Panc1 (cell line): ENCODE measurements at regions not wholly inside any gene's neighbourhood (a gene's known extent, or its start where the extent isn't known, plus 50 kb on each side); places are given as distances from the start of the nearest gene placed in this dataset.

Experiments used
- ATAC-seq: fragments of 200-7000 bp; cut with Tn5 transposase; 2 replicates; pipeline ENCODE4 v1.9.1; 2020; ENCODE audit warnings: mild to moderate bottlenecking, moderate library complexity
- BruUV-seq: library from RNA; stranded (reverse); fragments of 400-500 nt; replicated peaks from 2 replicates; lab custom pipeline; 2021; lab: Mats Ljungman, UMichigan
- CTCF ChIA-PET: fragments of 300-600 bp; sonication (Branson Sonifier 250); formaldehyde crosslinking; loops from one replicate; lab custom pipeline; 2022; ENCODE audit warnings: antibody characterized with exemption; lab: Charles Lee
- POLR2A ChIA-PET: fragments of 300-600 bp; sonication (Branson Sonifier 250); formaldehyde crosslinking; loops from one replicate; lab custom pipeline; 2022; ENCODE audit warnings: antibody characterized with exemption; lab: Charles Lee
- DNase-seq: peaks from one replicate; pipeline ENCODE4 v3.0.0-alpha.2; 2010; ENCODE audit warnings: low read depth, low spot score
- H3K27ac ChIP-seq: 2 replicates; pipeline ENCODE4 v1.5.1; 2011; ENCODE audit warnings: mild to moderate bottlenecking, low read length, inconsistent platforms
- H3K27me3 ChIP-seq: fragments of 200-500 bp; sonication (Bioruptor generic); 2 replicates; pipeline ENCODE4 v1.6.0; 2014; ENCODE audit warnings: low read length, inconsistent platforms; ENCODE audit not compliant: control insufficient read depth, insufficient read depth
- H3K36me3 ChIP-seq: fragments of 200-500 bp; sonication (Bioruptor generic); 2 replicates; pipeline ENCODE4 v1.5.1; 2014; ENCODE audit warnings: inconsistent platforms, mild to moderate bottlenecking, low read length, moderate library complexity; ENCODE audit not compliant: control insufficient read depth, insufficient read depth
- H3K4me1 ChIP-seq: 2 replicates; pipeline ENCODE4 v1.5.1; 2011; ENCODE audit warnings: inconsistent platforms, mild to moderate bottlenecking, low read length, moderate library complexity; ENCODE audit not compliant: control insufficient read depth, insufficient read depth
- H3K4me3 ChIP-seq, 2 experiments: 2 replicates each; pipeline ENCODE4 v1.5.1; 2011 to 2012; ENCODE audit warnings: low read depth in 2 of 2, low read length in 2 of 2, mild to moderate bottlenecking in 2 of 2, inconsistent platforms in 1 of 2, moderate library complexity in 1 of 2
- H3K9me3 ChIP-seq: fragments of 200-500 bp; sonication (Bioruptor generic); 2 replicates; pipeline ENCODE4 v1.5.1; 2014; ENCODE audit warnings: low read depth, mild to moderate bottlenecking, inconsistent platforms, low read length, moderate library complexity; ENCODE audit not compliant: control insufficient read depth, insufficient read depth
- POLR2AphosphoS5 ChIP-seq: IDR thresholded peaks from 2 replicates; pipeline ENCODE4 v1.6.1; 2012; ENCODE audit warnings: mild to moderate bottlenecking, low read depth, low read length, moderate library complexity
- SIN3A ChIP-seq: IDR thresholded peaks from 2 replicates; pipeline ENCODE4 v1.6.1; 2012; ENCODE audit warnings: low read depth, mild to moderate bottlenecking, low read length, moderate library complexity, borderline replicate concordance; ENCODE audit not compliant: insufficient read depth
- TCF7L2 ChIP-seq: IDR thresholded peaks from 2 replicates; pipeline ENCODE4 v1.6.1; 2011; ENCODE audit warnings: mild to moderate bottlenecking, low read depth, low read length, inconsistent platforms
- in situ Hi-C: cut with HindIII; loops from 2 replicates; pipeline ENCODE4 v1.10.0; 2016; ENCODE audit warnings: low sequenced_read_pairs, low pct_unique_long_range_greater_than_20kb
- intact Hi-C: fragments of 100-400 bp; cut with micrococcal nuclease; formaldehyde crosslinking; loops from one replicate; pipeline ENCODE4 v1.10.0; 2022; ENCODE audit not compliant: unreplicated experiment
- TF ChIP-seq, protein P1 (sequence below): fragments of 450-650 bp; IDR thresholded peaks from 2 replicates; pipeline ENCODE4 v1.5.1; 2017; ENCODE audit warnings: mild to moderate bottlenecking
- TF ChIP-seq, protein P2 (sequence below), 2 experiments: IDR thresholded peaks; 2 replicates each; pipeline ENCODE4 v1.6.1; 2011 to 2012; ENCODE audit warnings: low read depth in 2 of 2, control low read depth in 1 of 2, low read length in 1 of 2, mild to moderate bottlenecking in 1 of 2, moderate library complexity in 1 of 2; ENCODE audit not compliant: insufficient read depth in 1 of 2

DNA sequence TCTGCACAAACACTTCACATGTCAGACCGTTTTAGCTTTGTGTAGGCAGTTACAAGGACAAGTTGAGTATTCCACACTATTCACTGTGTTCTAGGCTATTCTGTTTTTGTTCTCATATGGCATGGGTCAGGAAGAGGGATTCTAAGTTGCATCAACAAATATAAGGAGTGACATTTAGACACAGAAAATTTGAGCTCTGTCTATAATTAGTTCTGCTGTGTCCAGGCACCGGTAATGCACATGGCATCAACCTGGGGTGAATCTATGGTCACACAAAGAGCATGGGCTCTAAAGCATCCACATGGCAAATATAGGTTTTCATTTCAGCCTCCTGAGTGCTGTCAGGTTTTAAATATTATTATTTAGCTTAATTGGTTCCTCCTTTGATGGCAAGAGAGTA is 130.4 kb upstream of the PMFBP1 start:
- DNase-seq: no peak
- BruUV-seq: no TSS peak
- Histone ChIP-seq H3K4me1 (no peaks in the 10 kb centered on the region), H3K27me3 (no peaks in the 10 kb centered on the region), H3K4me3 (no peak overlapping the region), H3K27ac (no peak overlapping the region), H3K36me3 (no peaks in the 10 kb centered on the region), H3K9me3 (no peaks in the 10 kb centered on the region)
- intact Hi-C loops: no loop called here
- in situ Hi-C loops: no loop called here
- CTCF ChIA-PET: no interaction called here
- TF ChIP-seq, protein P1, sequence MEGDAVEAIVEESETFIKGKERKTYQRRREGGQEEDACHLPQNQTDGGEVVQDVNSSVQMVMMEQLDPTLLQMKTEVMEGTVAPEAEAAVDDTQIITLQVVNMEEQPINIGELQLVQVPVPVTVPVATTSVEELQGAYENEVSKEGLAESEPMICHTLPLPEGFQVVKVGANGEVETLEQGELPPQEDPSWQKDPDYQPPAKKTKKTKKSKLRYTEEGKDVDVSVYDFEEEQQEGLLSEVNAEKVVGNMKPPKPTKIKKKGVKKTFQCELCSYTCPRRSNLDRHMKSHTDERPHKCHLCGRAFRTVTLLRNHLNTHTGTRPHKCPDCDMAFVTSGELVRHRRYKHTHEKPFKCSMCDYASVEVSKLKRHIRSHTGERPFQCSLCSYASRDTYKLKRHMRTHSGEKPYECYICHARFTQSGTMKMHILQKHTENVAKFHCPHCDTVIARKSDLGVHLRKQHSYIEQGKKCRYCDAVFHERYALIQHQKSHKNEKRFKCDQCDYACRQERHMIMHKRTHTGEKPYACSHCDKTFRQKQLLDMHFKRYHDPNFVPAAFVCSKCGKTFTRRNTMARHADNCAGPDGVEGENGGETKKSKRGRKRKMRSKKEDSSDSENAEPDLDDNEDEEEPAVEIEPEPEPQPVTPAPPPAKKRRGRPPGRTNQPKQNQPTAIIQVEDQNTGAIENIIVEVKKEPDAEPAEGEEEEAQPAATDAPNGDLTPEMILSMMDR: no peak
- TF ChIP-seq, protein P2, sequence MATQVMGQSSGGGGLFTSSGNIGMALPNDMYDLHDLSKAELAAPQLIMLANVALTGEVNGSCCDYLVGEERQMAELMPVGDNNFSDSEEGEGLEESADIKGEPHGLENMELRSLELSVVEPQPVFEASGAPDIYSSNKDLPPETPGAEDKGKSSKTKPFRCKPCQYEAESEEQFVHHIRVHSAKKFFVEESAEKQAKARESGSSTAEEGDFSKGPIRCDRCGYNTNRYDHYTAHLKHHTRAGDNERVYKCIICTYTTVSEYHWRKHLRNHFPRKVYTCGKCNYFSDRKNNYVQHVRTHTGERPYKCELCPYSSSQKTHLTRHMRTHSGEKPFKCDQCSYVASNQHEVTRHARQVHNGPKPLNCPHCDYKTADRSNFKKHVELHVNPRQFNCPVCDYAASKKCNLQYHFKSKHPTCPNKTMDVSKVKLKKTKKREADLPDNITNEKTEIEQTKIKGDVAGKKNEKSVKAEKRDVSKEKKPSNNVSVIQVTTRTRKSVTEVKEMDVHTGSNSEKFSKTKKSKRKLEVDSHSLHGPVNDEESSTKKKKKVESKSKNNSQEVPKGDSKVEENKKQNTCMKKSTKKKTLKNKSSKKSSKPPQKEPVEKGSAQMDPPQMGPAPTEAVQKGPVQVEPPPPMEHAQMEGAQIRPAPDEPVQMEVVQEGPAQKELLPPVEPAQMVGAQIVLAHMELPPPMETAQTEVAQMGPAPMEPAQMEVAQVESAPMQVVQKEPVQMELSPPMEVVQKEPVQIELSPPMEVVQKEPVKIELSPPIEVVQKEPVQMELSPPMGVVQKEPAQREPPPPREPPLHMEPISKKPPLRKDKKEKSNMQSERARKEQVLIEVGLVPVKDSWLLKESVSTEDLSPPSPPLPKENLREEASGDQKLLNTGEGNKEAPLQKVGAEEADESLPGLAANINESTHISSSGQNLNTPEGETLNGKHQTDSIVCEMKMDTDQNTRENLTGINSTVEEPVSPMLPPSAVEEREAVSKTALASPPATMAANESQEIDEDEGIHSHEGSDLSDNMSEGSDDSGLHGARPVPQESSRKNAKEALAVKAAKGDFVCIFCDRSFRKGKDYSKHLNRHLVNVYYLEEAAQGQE (IDR thresholded peaks at IDR 0.05; ENCODE audit: insufficient read depth in 1 of 2, low read depth in 2 of 2, low read length in 1 of 2): no peak
- TF ChIP-seq TCF7L2: no peak
- no peak for TF ChIP-seq SIN3A
- no peak for TF ChIP-seq POLR2AphosphoS5
- no peak for ATAC-seq
- POLR2A ChIA-PET: no interaction called here

DNA sequence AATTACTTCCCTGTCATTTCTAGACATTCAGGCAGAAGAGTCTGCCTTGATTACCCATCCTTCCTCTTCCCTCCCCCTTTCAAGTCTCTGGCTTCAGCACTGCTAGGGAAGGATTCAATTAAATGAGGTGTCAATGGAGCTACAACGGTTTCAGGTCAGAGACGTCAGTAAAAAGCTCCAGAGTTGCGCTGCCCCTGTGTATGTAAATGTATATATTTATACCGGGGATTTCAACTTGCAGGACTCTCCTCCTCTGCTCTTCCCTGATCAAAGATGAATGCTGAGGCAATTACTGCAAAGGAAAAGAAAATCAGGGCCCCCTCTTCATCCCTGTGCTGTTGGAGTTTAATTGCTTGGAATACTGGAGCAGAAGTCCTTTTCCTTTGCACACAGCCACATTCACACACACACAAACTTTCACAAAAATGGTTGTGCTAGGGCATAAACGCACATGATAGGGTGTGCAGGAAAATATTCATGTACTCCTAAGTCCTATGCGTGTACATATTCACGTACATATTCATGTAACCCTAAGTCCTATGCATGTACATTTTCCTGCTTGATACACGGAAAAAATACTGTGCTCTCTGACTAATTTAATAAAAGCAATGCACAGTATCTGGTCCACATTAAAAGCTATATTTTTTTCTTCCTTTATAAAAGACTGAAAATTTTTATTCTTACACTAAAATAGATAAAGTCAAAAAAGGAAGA is 129.7 kb upstream of the PMFBP1 start:
- in situ Hi-C loops: no loop called here
- H3K27me3 ChIP-seq: no peaks in the 10 kb centered on the region
- TF ChIP-seq, protein P2 (IDR thresholded peaks at IDR 0.05; ENCODE audit: insufficient read depth in 1 of 2, low read depth in 2 of 2, low read length in 1 of 2): no peak
- no peak for TF ChIP-seq POLR2AphosphoS5
- TF ChIP-seq, protein P1: no peak
- TF ChIP-seq TCF7L2: no peak
- TF ChIP-seq SIN3A: no peak
- ChIA-PET POLR2A (no interaction called here), CTCF (no interaction called here)
- no peak for ATAC-seq
- H3K9me3 ChIP-seq: no peaks in the 10 kb centered on the region
- intact Hi-C loops: no loop called here
- DNase-seq: no peak
- H3K36me3 ChIP-seq: no peaks in the 10 kb centered on the region
- H3K4me1 ChIP-seq: no peaks in the 10 kb centered on the region
- H3K4me3 ChIP-seq: no peak overlapping the region
- H3K27ac ChIP-seq: no peak overlapping the region
- no TSS peak for BruUV-seq
